ENCODE measurements at regions not wholly inside any gene's neighbourhood (a gene's known extent, or its start where the extent isn't known, plus 50 kb on each side); places are given as distances from the start of the nearest gene placed in this dataset.

DNA sequence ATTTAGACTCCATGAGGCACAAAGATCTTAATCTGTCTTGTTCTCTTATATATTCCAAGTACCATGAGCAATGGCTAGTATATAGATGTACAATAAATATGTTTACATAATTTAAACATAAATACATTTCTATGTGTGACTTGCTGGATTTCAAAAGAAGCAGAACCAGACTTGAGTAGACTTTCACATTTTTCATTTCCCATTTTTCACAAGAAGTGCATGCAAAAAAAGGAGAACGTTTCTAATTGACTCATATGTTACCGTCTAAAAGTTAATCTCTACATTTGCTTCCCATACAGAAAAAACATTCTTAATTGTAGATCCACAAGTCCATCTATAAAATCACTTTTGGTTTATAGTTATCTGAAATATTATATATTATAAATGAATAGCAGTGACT, 256.5 kb upstream of the USP15 start:
- no peaks in the 10 kb centered on the region for H3K9me3 ChIP-seq (ENCODE audit: control insufficient read depth, low read depth, low read length)
- no peak for TF ChIP-seq EZH2 (IDR thresholded peaks at IDR 0.05; ENCODE audit: low read length)
- TF ChIP-seq, protein P1, sequence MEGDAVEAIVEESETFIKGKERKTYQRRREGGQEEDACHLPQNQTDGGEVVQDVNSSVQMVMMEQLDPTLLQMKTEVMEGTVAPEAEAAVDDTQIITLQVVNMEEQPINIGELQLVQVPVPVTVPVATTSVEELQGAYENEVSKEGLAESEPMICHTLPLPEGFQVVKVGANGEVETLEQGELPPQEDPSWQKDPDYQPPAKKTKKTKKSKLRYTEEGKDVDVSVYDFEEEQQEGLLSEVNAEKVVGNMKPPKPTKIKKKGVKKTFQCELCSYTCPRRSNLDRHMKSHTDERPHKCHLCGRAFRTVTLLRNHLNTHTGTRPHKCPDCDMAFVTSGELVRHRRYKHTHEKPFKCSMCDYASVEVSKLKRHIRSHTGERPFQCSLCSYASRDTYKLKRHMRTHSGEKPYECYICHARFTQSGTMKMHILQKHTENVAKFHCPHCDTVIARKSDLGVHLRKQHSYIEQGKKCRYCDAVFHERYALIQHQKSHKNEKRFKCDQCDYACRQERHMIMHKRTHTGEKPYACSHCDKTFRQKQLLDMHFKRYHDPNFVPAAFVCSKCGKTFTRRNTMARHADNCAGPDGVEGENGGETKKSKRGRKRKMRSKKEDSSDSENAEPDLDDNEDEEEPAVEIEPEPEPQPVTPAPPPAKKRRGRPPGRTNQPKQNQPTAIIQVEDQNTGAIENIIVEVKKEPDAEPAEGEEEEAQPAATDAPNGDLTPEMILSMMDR (optimal IDR thresholded peaks at IDR 0.05 in 1 of 3, IDR thresholded peaks at IDR 0.05 in 1 of 3, conservative IDR thresholded peaks at IDR 0.05 in 1 of 3; ENCODE audit: extremely low read depth in 1 of 3, insufficient read depth in 2 of 3, low read length in 3 of 3), result no peak
- FAIRE-seq, result no peak
- dilution Hi-C loops (cut with MboI; ENCODE audit: extremely low pct_ligation_motif_present, low sequenced_read_pairs), result no loop called here
- H2AFZ ChIP-seq (ENCODE audit: control insufficient read depth, low read length), result no peak overlapping the region
- DNase-seq (ENCODE audit: low read depth, low spot score), result no peak
- no peaks in the 10 kb centered on the region for H3K79me2 ChIP-seq (ENCODE audit: control insufficient read depth, insufficient read depth, low read length)
- H3K9ac ChIP-seq (ENCODE audit: control insufficient read depth, extremely low read depth, insufficient read depth, low read length), result no peak overlapping the region
- H3K4me1 ChIP-seq (ENCODE audit: control insufficient read depth, extremely low read depth, insufficient read depth, low read length), result no peaks in the 10 kb centered on the region
- no peak overlapping the region for H3K27ac ChIP-seq (ENCODE audit: control insufficient read depth, insufficient read depth, low read length)
- H3K27me3 ChIP-seq (ENCODE audit: control insufficient read depth, extremely low read depth, insufficient read depth, low read length), result no peaks in the 10 kb centered on the region
- no peaks in the 10 kb centered on the region for H3K36me3 ChIP-seq (ENCODE audit: control insufficient read depth in 2 of 2, extremely low read depth in 1 of 2, insufficient read depth in 2 of 2, low read length in 2 of 2)
- H3K9me1 ChIP-seq (ENCODE audit: control insufficient read depth, extremely low read depth, insufficient read depth, low read length), result no peaks in the 10 kb centered on the region
- no peaks in the 10 kb centered on the region for H4K20me1 ChIP-seq (ENCODE audit: control insufficient read depth, extremely low read depth, insufficient read depth, low read length)
- no peak overlapping the region for H3K4me2 ChIP-seq (ENCODE audit: control insufficient read depth, extremely low read depth, insufficient read depth, low read depth, low read length)
- no peak overlapping the region for H3K4me3 ChIP-seq (ENCODE audit: control insufficient read depth in 2 of 3, extremely low read depth in 1 of 3, insufficient read depth in 2 of 3, low read depth in 1 of 3, low read length in 3 of 3)

DNA sequence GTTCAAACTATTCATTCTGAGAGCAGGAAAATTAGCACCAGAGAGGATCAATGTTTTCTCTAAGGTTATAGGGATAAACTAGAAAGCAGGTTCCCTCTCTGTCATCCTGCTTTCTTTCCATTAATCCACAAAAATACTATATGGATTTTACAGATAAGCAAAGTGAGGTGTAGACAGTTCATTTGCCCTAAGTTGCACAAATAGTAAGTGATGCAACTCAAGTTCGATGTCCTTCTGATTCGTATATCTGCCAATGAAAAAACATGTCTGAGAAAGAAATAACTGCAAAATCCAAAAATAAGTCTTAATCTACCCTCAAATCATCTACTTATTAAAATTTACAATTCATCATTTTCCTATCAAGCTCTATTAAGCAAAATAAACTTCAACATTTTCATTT, 254.6 kb upstream of the USP15 start:
- Histone ChIP-seq H3K4me1 (ENCODE audit: control insufficient read depth, extremely low read depth, insufficient read depth, low read length) (no peaks in the 10 kb centered on the region), H4K20me1 (ENCODE audit: control insufficient read depth, extremely low read depth, insufficient read depth, low read length) (no peaks in the 10 kb centered on the region), H3K9ac (ENCODE audit: control insufficient read depth, extremely low read depth, insufficient read depth, low read length) (no peak overlapping the region), H3K79me2 (ENCODE audit: control insufficient read depth, insufficient read depth, low read length) (no peaks in the 10 kb centered on the region), H3K4me2 (ENCODE audit: control insufficient read depth, extremely low read depth, insufficient read depth, low read depth, low read length) (no peak overlapping the region), H3K27ac (ENCODE audit: control insufficient read depth, insufficient read depth, low read length) (no peak overlapping the region), H3K9me1 (ENCODE audit: control insufficient read depth, extremely low read depth, insufficient read depth, low read length) (no peaks in the 10 kb centered on the region), H3K4me3 (ENCODE audit: control insufficient read depth in 2 of 3, extremely low read depth in 1 of 3, insufficient read depth in 2 of 3, low read depth in 1 of 3, low read length in 3 of 3) (no peak overlapping the region), H3K9me3 (ENCODE audit: control insufficient read depth, low read depth, low read length) (no peaks in the 10 kb centered on the region), H2AFZ (ENCODE audit: control insufficient read depth, low read length) (no peak overlapping the region), H3K27me3 (ENCODE audit: control insufficient read depth, extremely low read depth, insufficient read depth, low read length) (no peaks in the 10 kb centered on the region), H3K36me3 (ENCODE audit: control insufficient read depth in 2 of 2, extremely low read depth in 1 of 2, insufficient read depth in 2 of 2, low read length in 2 of 2) (no peaks in the 10 kb centered on the region)
- DNase-seq (ENCODE audit: low read depth, low spot score), result no peak
- TF ChIP-seq EZH2 (IDR thresholded peaks at IDR 0.05; ENCODE audit: low read length), result no peak
- TF ChIP-seq, protein P1 (optimal IDR thresholded peaks at IDR 0.05 in 1 of 3, IDR thresholded peaks at IDR 0.05 in 1 of 3, conservative IDR thresholded peaks at IDR 0.05 in 1 of 3; ENCODE audit: extremely low read depth in 1 of 3, insufficient read depth in 2 of 3, low read length in 3 of 3), result no peak
- FAIRE-seq, result no peak
- dilution Hi-C loops (cut with MboI; ENCODE audit: extremely low pct_ligation_motif_present, low sequenced_read_pairs), result no loop called here
